ENCODE measurements at regions not wholly inside any gene's neighbourhood (a gene's known extent, or its start where the extent isn't known, plus 50 kb on each side); places are given as distances from the start of the nearest gene placed in this dataset.

GRCh38 chr13:42409075-42409474 lies 137.1 kb downstream of the AKAP11 start:
- no peak overlapping the region for H3K23ac ChIP-seq (ENCODE audit: insufficient read length)

More at GRCh38 chr13:42409075-42409474, 137.1 kb downstream of the AKAP11 start:
- no peak overlapping the region for H2BK15ac ChIP-seq (ENCODE audit: low read length)
- no peaks in the 10 kb centered on the region for H3K4me1 ChIP-seq (replicated peaks in 1 of 4; ENCODE audit: control insufficient read depth in 3 of 4, insufficient read depth in 4 of 4, low read length in 3 of 4)
- H2BK120ac ChIP-seq (replicated peaks; ENCODE audit: low read depth, low read length) = no peak overlapping the region
- H3K56ac ChIP-seq (replicated peaks; ENCODE audit: insufficient read length, low read depth, low read length) = no peak overlapping the region
- no peak overlapping the region for H4K8ac ChIP-seq (ENCODE audit: extremely low read depth, insufficient read depth, low read length)
- H2BK12ac ChIP-seq (ENCODE audit: low read depth, low read length) = no peak overlapping the region
- H3K27me3 ChIP-seq (replicated peaks in 1 of 4; ENCODE audit: control insufficient read depth in 3 of 4, extremely low read depth in 1 of 4, insufficient read depth in 3 of 4, low read length in 3 of 4) = no peaks in the 10 kb centered on the region; a peak in 1 of 7 replicates
- H3K4ac ChIP-seq (replicated peaks; ENCODE audit: insufficient read length, low read depth, low read length) = no peak overlapping the region
- no peak overlapping the region for H3K18ac ChIP-seq (ENCODE audit: extremely low read depth, low read length)
- H3K9me3 ChIP-seq (ENCODE audit: insufficient read depth in 2 of 2, low read depth in 1 of 2, low read length in 1 of 2) = no peaks in the 10 kb centered on the region
- no peak overlapping the region for H3K4me2 ChIP-seq (ENCODE audit: insufficient read depth in 1 of 2, low read depth in 2 of 2, low read length in 2 of 2)
- no peak overlapping the region for H4K91ac ChIP-seq (replicated peaks; ENCODE audit: insufficient read length, low read length)
- no peaks in the 10 kb centered on the region for H3K79me1 ChIP-seq (ENCODE audit: low read depth, low read length)
- FAIRE-seq (no peak), DNase-seq (ENCODE audit: low read depth in 1 of 2, low spot score in 2 of 2) (no peak)
- TF ChIP-seq NRF1 (IDR thresholded peaks at IDR 0.05; ENCODE audit: low read depth, low read length) (no peak), GTF2F1 (IDR thresholded peaks at IDR 0.05; ENCODE audit: borderline replicate concordance, low read depth, low read length) (no peak), SAP30 (IDR thresholded peaks at IDR 0.05; ENCODE audit: insufficient read depth, insufficient replicate concordance, low read length) (no peak), SIN3A (conservative IDR thresholded peaks at IDR 0.05 in 1 of 2, IDR thresholded peaks at IDR 0.05 in 1 of 2; ENCODE audit: low read depth in 1 of 2, low read length in 2 of 2) (no peak), TEAD4 (IDR thresholded peaks at IDR 0.05; ENCODE audit: low read depth, low read length) (no peak), EP300 (IDR thresholded peaks at IDR 0.05; ENCODE audit: borderline replicate concordance in 1 of 2, low read depth in 2 of 2, low read length in 2 of 2) (no peak), CHD2 (IDR thresholded peaks at IDR 0.05; ENCODE audit: low read length) (no peak), CTBP2 (IDR thresholded peaks at IDR 0.05; ENCODE audit: borderline replicate concordance, insufficient read depth, insufficient read length, low read length) (no peak), CEBPB (IDR thresholded peaks at IDR 0.05; ENCODE audit: low read depth, low read length) (no peak), NANOG (IDR thresholded peaks at IDR 0.05; ENCODE audit: insufficient read depth, low read depth, low read length, poor library complexity, severe bottlenecking) (no peak), CBX8 (IDR thresholded peaks at IDR 0.05; ENCODE audit: borderline replicate concordance, low read depth, low read length) (no peak)
- no peak overlapping the region for H4K5ac ChIP-seq (ENCODE audit: insufficient read length, low read depth, low read length)
- no peak overlapping the region for H3K9ac ChIP-seq (replicated peaks in 1 of 4; ENCODE audit: extremely low read depth in 1 of 4, low read depth in 3 of 4, low read length in 3 of 4)
- H3K36me3 ChIP-seq (ENCODE audit: control insufficient read depth in 2 of 4, insufficient read depth in 4 of 4, low read length in 3 of 4) = no peaks in the 10 kb centered on the region; a peak in 1 of 8 replicates
- no peak overlapping the region for H2AFZ ChIP-seq (ENCODE audit: low read length)
- WGBS, 2 experiments (ENCODE audit: extremely low coverage in 1 of 2, insufficient coverage in 1 of 2, insufficient read length in 1 of 2, insufficient replicate concordance in 2 of 2, low coverage in 1 of 2, low lambda C conversion rate in 2 of 2, missing lambda C conversion rate in 1 of 2) = 66% methylated on average over 3 of the region's 3 CpGs; no CpG with 5 or more reads in 1 of the 2 experiments
- no peak overlapping the region for H2AK5ac ChIP-seq (ENCODE audit: low read depth, low read length)
- H3K79me2 ChIP-seq (ENCODE audit: control insufficient read depth in 1 of 2, insufficient read depth in 2 of 2, low read length in 2 of 2) = no peaks in the 10 kb centered on the region
- H2BK20ac ChIP-seq (ENCODE audit: low read length) = no peak overlapping the region
- H3K4me3 ChIP-seq (ENCODE audit: extremely low read depth in 1 of 4, insufficient read depth in 2 of 4, low read depth in 3 of 4, low read length in 4 of 4) = no peak overlapping the region
- no peak overlapping the region for H3K14ac ChIP-seq (ENCODE audit: insufficient read length)
- ChIA-PET POLR2A (ENCODE audit: partially characterized antibody) (no interaction called here), CTCF (ENCODE audit: partially characterized antibody) (no interaction called here)
- H3K23me2 ChIP-seq (ENCODE audit: low read depth, low read length) = no peaks in the 10 kb centered on the region; the same call in 1 of the 2 replicates
- H2BK5ac ChIP-seq (ENCODE audit: low read depth, low read length) = no peak overlapping the region
- no peaks in the 10 kb centered on the region for H4K20me1 ChIP-seq (replicated peaks in 1 of 2; ENCODE audit: control insufficient read depth in 1 of 2, insufficient read depth in 2 of 2, low read length in 2 of 2)
- no peak overlapping the region for H3K27ac ChIP-seq (ENCODE audit: low read depth, low read length)

Measured in H1 (cell line).